ENCODE measurements at regions not wholly inside any gene's neighbourhood (a gene's known extent, or its start where the extent isn't known, plus 50 kb on each side); places are given as distances from the start of the nearest gene placed in this dataset.
"Not testable (repeated sequence)": the region's sequence is repeated elsewhere in the genome, so short reads cannot be mapped to it uniquely, and the experiment has no call there.

DNA sequence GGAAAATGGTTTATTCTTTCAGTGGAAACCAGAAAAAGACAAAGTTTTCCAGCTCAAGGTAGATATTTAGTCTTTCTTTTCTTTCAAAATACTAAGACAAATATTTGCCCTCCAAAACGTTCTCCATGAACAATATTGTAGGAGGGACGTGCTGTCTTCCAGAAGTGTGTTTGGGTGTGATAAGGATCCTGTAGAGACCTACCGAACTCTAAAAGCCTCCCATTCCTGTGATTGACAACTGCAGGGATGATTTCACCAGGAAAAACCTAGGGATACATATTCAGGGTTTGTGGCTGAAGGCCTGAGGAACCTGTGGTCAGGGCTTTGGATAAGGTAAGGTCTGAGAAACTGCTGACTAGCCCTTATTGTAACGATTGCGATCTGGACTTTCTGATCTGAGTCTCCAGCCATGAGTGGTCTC lies 167.1 kb downstream of the ZNF648 start:
- peaks cover 4% of the 10 kb centered on the region for H3K27me3 ChIP-seq (ENCODE audit: insufficient read depth, poor library complexity, severe bottlenecking)
- H3K4me3 ChIP-seq (replicated peaks; ENCODE audit: insufficient read depth, low read length) = no peak overlapping the region
- H3K27ac ChIP-seq (replicated peaks) = no peak overlapping the region
- TF ChIP-seq, protein P1, sequence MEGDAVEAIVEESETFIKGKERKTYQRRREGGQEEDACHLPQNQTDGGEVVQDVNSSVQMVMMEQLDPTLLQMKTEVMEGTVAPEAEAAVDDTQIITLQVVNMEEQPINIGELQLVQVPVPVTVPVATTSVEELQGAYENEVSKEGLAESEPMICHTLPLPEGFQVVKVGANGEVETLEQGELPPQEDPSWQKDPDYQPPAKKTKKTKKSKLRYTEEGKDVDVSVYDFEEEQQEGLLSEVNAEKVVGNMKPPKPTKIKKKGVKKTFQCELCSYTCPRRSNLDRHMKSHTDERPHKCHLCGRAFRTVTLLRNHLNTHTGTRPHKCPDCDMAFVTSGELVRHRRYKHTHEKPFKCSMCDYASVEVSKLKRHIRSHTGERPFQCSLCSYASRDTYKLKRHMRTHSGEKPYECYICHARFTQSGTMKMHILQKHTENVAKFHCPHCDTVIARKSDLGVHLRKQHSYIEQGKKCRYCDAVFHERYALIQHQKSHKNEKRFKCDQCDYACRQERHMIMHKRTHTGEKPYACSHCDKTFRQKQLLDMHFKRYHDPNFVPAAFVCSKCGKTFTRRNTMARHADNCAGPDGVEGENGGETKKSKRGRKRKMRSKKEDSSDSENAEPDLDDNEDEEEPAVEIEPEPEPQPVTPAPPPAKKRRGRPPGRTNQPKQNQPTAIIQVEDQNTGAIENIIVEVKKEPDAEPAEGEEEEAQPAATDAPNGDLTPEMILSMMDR (IDR thresholded peaks at IDR 0.05; ENCODE audit: insufficient read depth, low read length) = no peak
- TF ChIP-seq GABPA (IDR thresholded peaks at IDR 0.05; ENCODE audit: low read depth) = no peak
- DNase-seq (ENCODE audit: low read depth in 1 of 2, low spot score in 1 of 2) = no peak

GRCh38 chr1:181893937-181894336 lies 167.6 kb downstream of the ZNF648 start:
- no peak for DNase-seq (ENCODE audit: low read depth in 1 of 2, low spot score in 1 of 2)
- Histone ChIP-seq H3K27ac (replicated peaks) (no peak overlapping the region), H3K4me3 (replicated peaks; ENCODE audit: insufficient read depth, low read length) (no peak overlapping the region), H3K27me3 (ENCODE audit: insufficient read depth, poor library complexity, severe bottlenecking) (peaks cover 4% of the 10 kb centered on the region)
- TF ChIP-seq SPI1 (IDR thresholded peaks at IDR 0.05; ENCODE audit: borderline replicate concordance, low read depth) = no peak

- not testable (repeated sequence) for H3K4me3 ChIP-seq (replicated peaks; ENCODE audit: insufficient read depth, low read length); DNase-seq (ENCODE audit: low read depth in 1 of 2, low spot score in 1 of 2); H3K27me3 ChIP-seq (ENCODE audit: insufficient read depth, poor library complexity, severe bottlenecking); H3K27ac ChIP-seq (replicated peaks)
Observed at GRCh38 chr1:181893150-181893549, 168.4 kb downstream of the ZNF648 start.

DNA sequence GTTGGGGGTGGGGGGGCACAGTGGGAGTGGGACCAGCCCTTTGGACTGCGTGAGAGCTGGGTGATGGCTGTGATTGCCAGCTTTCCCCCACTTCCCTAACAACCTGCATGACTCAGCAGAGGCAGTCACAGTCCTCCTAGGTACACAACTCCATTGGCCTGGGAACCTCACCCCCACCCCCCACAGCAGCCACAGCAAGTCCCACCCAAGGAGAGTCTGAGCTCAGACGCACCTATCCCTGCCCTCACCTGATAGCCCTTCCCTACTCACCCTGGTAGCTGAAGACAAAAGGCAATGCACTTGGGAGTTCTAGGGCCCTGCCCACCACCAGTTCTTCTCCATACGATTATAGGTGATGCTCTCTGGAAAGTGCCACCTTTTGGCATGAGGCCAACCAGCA lies 188.9 kb downstream of the ZNF648 start:
- no peak for DNase-seq (ENCODE audit: low read depth in 1 of 2, low spot score in 1 of 2)
- no peak overlapping the region for H3K27ac ChIP-seq (replicated peaks)
- TF ChIP-seq GABPA (IDR thresholded peaks at IDR 0.05; ENCODE audit: low read depth) (no peak), POLR2AphosphoS5 (IDR thresholded peaks at IDR 0.05; ENCODE audit: low read depth) (no peak), SPI1 (IDR thresholded peaks at IDR 0.05; ENCODE audit: borderline replicate concordance, low read depth) (no peak)
- TF ChIP-seq, protein P2, sequence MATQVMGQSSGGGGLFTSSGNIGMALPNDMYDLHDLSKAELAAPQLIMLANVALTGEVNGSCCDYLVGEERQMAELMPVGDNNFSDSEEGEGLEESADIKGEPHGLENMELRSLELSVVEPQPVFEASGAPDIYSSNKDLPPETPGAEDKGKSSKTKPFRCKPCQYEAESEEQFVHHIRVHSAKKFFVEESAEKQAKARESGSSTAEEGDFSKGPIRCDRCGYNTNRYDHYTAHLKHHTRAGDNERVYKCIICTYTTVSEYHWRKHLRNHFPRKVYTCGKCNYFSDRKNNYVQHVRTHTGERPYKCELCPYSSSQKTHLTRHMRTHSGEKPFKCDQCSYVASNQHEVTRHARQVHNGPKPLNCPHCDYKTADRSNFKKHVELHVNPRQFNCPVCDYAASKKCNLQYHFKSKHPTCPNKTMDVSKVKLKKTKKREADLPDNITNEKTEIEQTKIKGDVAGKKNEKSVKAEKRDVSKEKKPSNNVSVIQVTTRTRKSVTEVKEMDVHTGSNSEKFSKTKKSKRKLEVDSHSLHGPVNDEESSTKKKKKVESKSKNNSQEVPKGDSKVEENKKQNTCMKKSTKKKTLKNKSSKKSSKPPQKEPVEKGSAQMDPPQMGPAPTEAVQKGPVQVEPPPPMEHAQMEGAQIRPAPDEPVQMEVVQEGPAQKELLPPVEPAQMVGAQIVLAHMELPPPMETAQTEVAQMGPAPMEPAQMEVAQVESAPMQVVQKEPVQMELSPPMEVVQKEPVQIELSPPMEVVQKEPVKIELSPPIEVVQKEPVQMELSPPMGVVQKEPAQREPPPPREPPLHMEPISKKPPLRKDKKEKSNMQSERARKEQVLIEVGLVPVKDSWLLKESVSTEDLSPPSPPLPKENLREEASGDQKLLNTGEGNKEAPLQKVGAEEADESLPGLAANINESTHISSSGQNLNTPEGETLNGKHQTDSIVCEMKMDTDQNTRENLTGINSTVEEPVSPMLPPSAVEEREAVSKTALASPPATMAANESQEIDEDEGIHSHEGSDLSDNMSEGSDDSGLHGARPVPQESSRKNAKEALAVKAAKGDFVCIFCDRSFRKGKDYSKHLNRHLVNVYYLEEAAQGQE (IDR thresholded peaks at IDR 0.05; ENCODE audit: insufficient replicate concordance, low read depth) = no peak
- TF ChIP-seq, protein P1 (IDR thresholded peaks at IDR 0.05; ENCODE audit: insufficient read depth, low read length) = no peak
- peaks cover 8% of the 10 kb centered on the region for H3K27me3 ChIP-seq (ENCODE audit: insufficient read depth, poor library complexity, severe bottlenecking)
- H3K4me3 ChIP-seq (replicated peaks; ENCODE audit: insufficient read depth, low read length) = no peak overlapping the region

DNA sequence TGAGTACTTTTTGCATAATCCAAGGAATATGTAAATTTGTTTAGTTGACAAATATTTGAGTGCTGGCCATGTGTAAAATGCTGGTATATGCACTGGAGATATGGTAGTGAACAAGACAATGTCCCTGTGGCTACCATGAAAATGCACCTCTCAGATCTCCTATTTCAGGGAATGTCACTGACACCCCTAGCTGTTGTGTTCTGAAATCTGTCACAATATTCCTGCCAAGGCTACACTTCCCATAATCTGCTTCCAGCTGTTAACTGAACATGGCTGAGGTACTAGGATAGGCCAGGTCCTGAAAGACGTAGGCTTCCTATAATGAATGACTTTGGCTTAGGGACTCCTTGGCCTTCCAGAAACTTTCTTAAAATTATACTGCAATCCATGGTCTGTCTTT lies 197.8 kb downstream of the ZNF648 start:
- no peak for DNase-seq (ENCODE audit: low read depth in 1 of 2, low spot score in 1 of 2)
- TF ChIP-seq POLR2AphosphoS5 (IDR thresholded peaks at IDR 0.05; ENCODE audit: low read depth) (no peak), GABPA (IDR thresholded peaks at IDR 0.05; ENCODE audit: low read depth) (no peak), SPI1 (IDR thresholded peaks at IDR 0.05; ENCODE audit: borderline replicate concordance, low read depth) (no peak)
- TF ChIP-seq, protein P2 (IDR thresholded peaks at IDR 0.05; ENCODE audit: insufficient replicate concordance, low read depth) = no peak
- Histone ChIP-seq H3K27me3 (ENCODE audit: insufficient read depth, poor library complexity, severe bottlenecking) (no peaks in the 10 kb centered on the region), H3K27ac (replicated peaks) (no peak overlapping the region), H3K4me3 (replicated peaks; ENCODE audit: insufficient read depth, low read length) (no peak overlapping the region)

All from HL-60 (cell line).